ENCODE measurements at regions not wholly inside any gene's neighbourhood (a gene's known extent, or its start where the extent isn't known, plus 50 kb on each side); places are given as distances from the start of the nearest gene placed in this dataset.

GRCh38 chr6:40788661-40789655 lies 201.8 kb upstream of the LRFN2 start:
- H3K9me3 ChIP-seq (ENCODE audit: insufficient read depth in 2 of 2, low read depth in 1 of 2, low read length in 1 of 2), result no peaks in the 10 kb centered on the region
- H2BK12ac ChIP-seq (ENCODE audit: low read depth, low read length), result no peak overlapping the region
- H3K79me2 ChIP-seq (ENCODE audit: control insufficient read depth in 1 of 2, insufficient read depth in 2 of 2, low read length in 2 of 2), result no peaks in the 10 kb centered on the region
- H2BK5ac ChIP-seq (ENCODE audit: low read depth, low read length), result peak overlapping the region; percentile 45; the same call in 1 of the 2 replicates
- H3K4me2 ChIP-seq (ENCODE audit: insufficient read depth in 1 of 2, low read depth in 2 of 2, low read length in 2 of 2), result no peak overlapping the region
- no peaks in the 10 kb centered on the region for H3K23me2 ChIP-seq (ENCODE audit: low read depth, low read length)
- H2BK20ac ChIP-seq (ENCODE audit: low read length), result no peak overlapping the region
- H3K18ac ChIP-seq (ENCODE audit: extremely low read depth, low read length), result no peak overlapping the region
- 93% methylated on average over 10 of the region's 11 CpGs; no CpG with 5 or more reads in 1 of the 2 experiments for WGBS, 2 experiments (ENCODE audit: extremely low coverage in 1 of 2, insufficient coverage in 1 of 2, insufficient read length in 1 of 2, insufficient replicate concordance in 2 of 2, low coverage in 1 of 2, low lambda C conversion rate in 2 of 2, missing lambda C conversion rate in 1 of 2)
- no peak overlapping the region for H3K4me3 ChIP-seq (ENCODE audit: extremely low read depth in 1 of 4, insufficient read depth in 2 of 4, low read depth in 3 of 4, low read length in 4 of 4)
- H3K14ac ChIP-seq (ENCODE audit: insufficient read length), result no peak overlapping the region
- H3K9ac ChIP-seq (replicated peaks in 1 of 4; ENCODE audit: extremely low read depth in 1 of 4, low read depth in 3 of 4, low read length in 3 of 4), result no peak overlapping the region
- H3K4me1 ChIP-seq (replicated peaks in 1 of 4; ENCODE audit: control insufficient read depth in 3 of 4, insufficient read depth in 4 of 4, low read length in 3 of 4), result peaks cover 0 to 4% (median 0%) of the 10 kb centered on the region in 4 experiments; a peak in 1 of 7 replicates
- no peak overlapping the region; the same call in 1 of the 2 replicates for H2AFZ ChIP-seq (ENCODE audit: low read length)
- no peaks in the 10 kb centered on the region for H4K20me1 ChIP-seq (replicated peaks in 1 of 2; ENCODE audit: control insufficient read depth in 1 of 2, insufficient read depth in 2 of 2, low read length in 2 of 2)
- ChIA-PET CTCF (ENCODE audit: partially characterized antibody) (interaction anchor here (1.0 kb wide), 1 partner anchor 16 kb away, joined by 3 read pairs; no protein-coding TSS in a partner anchor), POLR2A (ENCODE audit: partially characterized antibody) (no interaction called here)
- H4K8ac ChIP-seq (ENCODE audit: extremely low read depth, insufficient read depth, low read length), result no peak overlapping the region
- no peak overlapping the region for H3K27ac ChIP-seq (ENCODE audit: low read depth, low read length)
- no peak for DNase-seq (ENCODE audit: low read depth in 1 of 2, low spot score in 2 of 2)
- no peaks in the 10 kb centered on the region for H3K36me3 ChIP-seq (ENCODE audit: control insufficient read depth in 2 of 4, insufficient read depth in 4 of 4, low read length in 3 of 4)
- no peak overlapping the region for H3K4ac ChIP-seq (replicated peaks; ENCODE audit: insufficient read length, low read depth, low read length)
- no peak overlapping the region for H3K56ac ChIP-seq (replicated peaks; ENCODE audit: insufficient read length, low read depth, low read length)
- no peaks in the 10 kb centered on the region for H3K79me1 ChIP-seq (ENCODE audit: low read depth, low read length)
- no peak overlapping the region for H4K91ac ChIP-seq (replicated peaks; ENCODE audit: insufficient read length, low read length)
- H3K23ac ChIP-seq (ENCODE audit: insufficient read length), result no peak overlapping the region
- H2AK5ac ChIP-seq (ENCODE audit: low read depth, low read length), result no peak overlapping the region
- no peak overlapping the region for H4K5ac ChIP-seq (ENCODE audit: insufficient read length, low read depth, low read length)
- H2BK120ac ChIP-seq (replicated peaks; ENCODE audit: low read depth, low read length), result no peak overlapping the region
- H3K27me3 ChIP-seq (replicated peaks in 1 of 4; ENCODE audit: control insufficient read depth in 3 of 4, extremely low read depth in 1 of 4, insufficient read depth in 3 of 4, low read length in 3 of 4), result peaks cover 0 to 2% (median 0%) of the 10 kb centered on the region in 4 experiments; a peak in 1 of 7 replicates
- H2BK15ac ChIP-seq (ENCODE audit: low read length), result no peak overlapping the region
- no peak for FAIRE-seq
- TF ChIP-seq JUND (IDR thresholded peaks at IDR 0.05; ENCODE audit: low read length), result no peak
- TF ChIP-seq RBBP5 (IDR thresholded peaks at IDR 0.05; ENCODE audit: borderline replicate concordance, low read depth, low read length), result no peak
- TF ChIP-seq KDM5A (IDR thresholded peaks at IDR 0.05; ENCODE audit: low read length), result no peak
- no peak for TF ChIP-seq SIN3A (conservative IDR thresholded peaks at IDR 0.05 in 1 of 2, IDR thresholded peaks at IDR 0.05 in 1 of 2; ENCODE audit: low read depth in 1 of 2, low read length in 2 of 2)
- TF ChIP-seq HDAC6 (IDR thresholded peaks at IDR 0.05; ENCODE audit: low read depth, low read length), result no peak
- no peak for TF ChIP-seq SP1 (IDR thresholded peaks at IDR 0.05; ENCODE audit: low read depth, low read length)
- no peak for TF ChIP-seq RXRA (IDR thresholded peaks at IDR 0.05; ENCODE audit: insufficient read depth, low read depth, low read length)
- no peak for TF ChIP-seq EZH2 (IDR thresholded peaks at IDR 0.05; ENCODE audit: low read depth, low read length, severe bottlenecking)
- TF ChIP-seq CREB1 (IDR thresholded peaks at IDR 0.05), result no peak
- no peak for TF ChIP-seq CHD1 (IDR thresholded peaks at IDR 0.05; ENCODE audit: low read depth, low read length)
- TF ChIP-seq GABPA (IDR thresholded peaks at IDR 0.05; ENCODE audit: borderline replicate concordance, insufficient read depth, low read length), result no peak
- TF ChIP-seq PHF8 (conservative IDR thresholded peaks at IDR 0.05; ENCODE audit: low read depth, low read length), result no peak
